Fibroblast of pulmonary artery (primary cell): ENCODE measurements at regions not wholly inside any gene's neighbourhood (a gene's known extent, or its start where the extent isn't known, plus 50 kb on each side); places are given as distances from the start of the nearest gene placed in this dataset.
"Not testable (repeated sequence)": the region's sequence is repeated elsewhere in the genome, so short reads cannot be mapped to it uniquely, and the experiment has no call there.

Source experiments
- DNase-seq: peaks from one replicate; pipeline ENCODE4 v3.0.0-alpha.2; 2010; ENCODE audit warnings: low read depth
- H3K4me3 ChIP-seq: replicated peaks from 2 replicates; pipeline ENCODE4 v1.5.1; 2011; ENCODE audit warnings: low read depth, mild to moderate bottlenecking, control low read depth, low read length, moderate library complexity
- CTCF ChIP-seq: IDR thresholded peaks from 2 replicates; pipeline ENCODE4 v1.5.1; 2011; ENCODE audit warnings: mild to moderate bottlenecking, control low read depth, low read length, inconsistent platforms; ENCODE audit errors: missing control alignments

GRCh38 chr13:55627221-55627620, 1513.5 kb upstream of the PRR20A start:
- no peak overlapping the region for H3K4me3 ChIP-seq
- no peak for DNase-seq
- TF ChIP-seq CTCF: no peak

- no peak overlapping the region for H3K4me3 ChIP-seq
- no peak for TF ChIP-seq CTCF
- no peak for DNase-seq
Observed at GRCh38 chr13:55632402-55632801, 1508.3 kb upstream of the PRR20A start.

GRCh38 chr13:55649485-55649884, 1491.2 kb upstream of the PRR20A start:
- TF ChIP-seq CTCF: no peak
- no peak overlapping the region for H3K4me3 ChIP-seq
- DNase-seq: no peak

- H3K4me3 ChIP-seq: no peak overlapping the region
- no peak for TF ChIP-seq CTCF
- DNase-seq: no peak
Observed at GRCh38 chr13:55652657-55653056, 1488.1 kb upstream of the PRR20A start.

- H3K4me3 ChIP-seq: no peak overlapping the region
- DNase-seq: no peak
- no peak for TF ChIP-seq CTCF
Observed at GRCh38 chr13:55653497-55653896, 1487.2 kb upstream of the PRR20A start.

GRCh38 chr13:55654243-55654642, 1486.5 kb upstream of the PRR20A start:
- TF ChIP-seq CTCF: no peak
- no peak for DNase-seq
- no peak overlapping the region for H3K4me3 ChIP-seq

GRCh38 chr13:55660264-55660663, 1480.5 kb upstream of the PRR20A start:
- not testable (repeated sequence) for H3K4me3 ChIP-seq, DNase-seq

- H3K4me3 ChIP-seq: no peak overlapping the region
- no peak for TF ChIP-seq CTCF
- DNase-seq: no peak
Observed at GRCh38 chr13:55660851-55661250, 1479.9 kb upstream of the PRR20A start.
